H9 (cell line): ENCODE measurements at regions not wholly inside any gene's neighbourhood (a gene's known extent, or its start where the extent isn't known, plus 50 kb on each side); places are given as distances from the start of the nearest gene placed in this dataset.

Experiments
- DNase-seq: peaks from one replicate; pipeline ENCODE4 v3.0.0-alpha.2; 2017
- H2AFZ ChIP-seq: one replicate; pipeline ENCODE4 v1.6.1; 2013; ENCODE audit warnings: mild to moderate bottlenecking, low read length, control low read depth, moderate library complexity
- H2AK5ac ChIP-seq: 2 replicates; pipeline ENCODE4 v1.6.1; 2013; ENCODE audit warnings: low read length, control low read depth, mixed read lengths; ENCODE audit not compliant: insufficient read length
- H2BK120ac ChIP-seq: one replicate; pipeline ENCODE4 v1.6.1; 2013; ENCODE audit warnings: low read depth, mild to moderate bottlenecking, low read length, control low read depth, inconsistent platforms; ENCODE audit not compliant: poor library complexity, severe bottlenecking
- H2BK12ac ChIP-seq: 2 replicates; pipeline ENCODE4 v1.6.1; 2013; ENCODE audit warnings: low read length, control low read depth, mixed read lengths, low read depth; ENCODE audit not compliant: insufficient read length
- H2BK15ac ChIP-seq: 2 replicates; pipeline ENCODE4 v1.6.1; 2013; ENCODE audit warnings: low read depth, low read length, control low read depth
- H2BK20ac ChIP-seq: one replicate; pipeline ENCODE4 v1.6.1; 2013; ENCODE audit warnings: low read depth, mild to moderate bottlenecking, low read length, control low read depth, inconsistent platforms; ENCODE audit not compliant: poor library complexity, severe bottlenecking
- H2BK5ac ChIP-seq: 2 replicates; pipeline ENCODE4 v1.6.1; 2013; ENCODE audit warnings: low read length, control low read depth, mixed read lengths; ENCODE audit not compliant: insufficient read length
- H3K14ac ChIP-seq: 2 replicates; pipeline ENCODE4 v1.6.1; 2013; ENCODE audit warnings: low read length, control low read depth; ENCODE audit not compliant: insufficient read depth
- H3K18ac ChIP-seq: 2 replicates; pipeline ENCODE4 v1.6.1; 2013; ENCODE audit warnings: low read depth, mild to moderate bottlenecking, mixed read lengths, low read length, control low read depth; ENCODE audit not compliant: insufficient read length
- H3K23ac ChIP-seq: 2 replicates; pipeline ENCODE4 v1.6.1; 2013; ENCODE audit warnings: low read length, control low read depth, mixed read lengths, low read depth; ENCODE audit not compliant: insufficient read length
- H3K23me2 ChIP-seq: 2 replicates; pipeline ENCODE4 v1.6.1; 2013; ENCODE audit warnings: low read depth, mild to moderate bottlenecking, mixed read lengths, low read length, control low read depth; ENCODE audit not compliant: insufficient read length, poor library complexity, severe bottlenecking
- H3K27ac ChIP-seq: 2 replicates; pipeline ENCODE4 v1.5.1; 2013; ENCODE audit warnings: low read length, control low read depth, mixed read lengths, low read depth; ENCODE audit not compliant: insufficient read length
- H3K27me3 ChIP-seq: 2 replicates; pipeline ENCODE4 v1.6.1; 2013; ENCODE audit warnings: low read length, control low read depth, inconsistent platforms; ENCODE audit not compliant: insufficient read depth
- H3K4ac ChIP-seq: 2 replicates; pipeline ENCODE4 v1.6.1; 2013; ENCODE audit warnings: low read depth, mild to moderate bottlenecking, control low read depth, inconsistent platforms, low read length, moderate library complexity
- H3K4me1 ChIP-seq: 2 replicates; pipeline ENCODE4 v1.6.1; 2013; ENCODE audit warnings: low read length, control low read depth, inconsistent platforms; ENCODE audit not compliant: insufficient read depth
- H3K4me2 ChIP-seq: 2 replicates; pipeline ENCODE4 v1.6.1; 2013; ENCODE audit warnings: low read length, control low read depth, mixed read lengths; ENCODE audit not compliant: insufficient read length, insufficient read depth
- H3K56ac ChIP-seq: 2 replicates; pipeline ENCODE4 v1.6.1; 2013; ENCODE audit warnings: low read depth, mild to moderate bottlenecking, mixed read lengths, low read length, control low read depth; ENCODE audit not compliant: insufficient read length
- H3K79me1 ChIP-seq: 2 replicates; pipeline ENCODE4 v1.6.1; 2013; ENCODE audit warnings: low read depth, mild to moderate bottlenecking, moderate library complexity, low read length, control low read depth, inconsistent platforms; ENCODE audit not compliant: insufficient read depth, poor library complexity, severe bottlenecking
- H3K79me2 ChIP-seq: 2 replicates; pipeline ENCODE4 v1.6.1; 2013; ENCODE audit warnings: low read length, control low read depth, inconsistent platforms; ENCODE audit not compliant: insufficient read depth
- H3K9ac ChIP-seq: 2 replicates; pipeline ENCODE4 v1.6.1; 2013; ENCODE audit warnings: low read length, control low read depth, mixed read lengths; ENCODE audit not compliant: insufficient read length; ENCODE audit errors: extremely low read depth
- H3K9me3 ChIP-seq: one replicate; pipeline ENCODE4 v1.6.1; 2013; ENCODE audit warnings: low read depth, low read length, inconsistent platforms; ENCODE audit not compliant: control insufficient read depth
- H3T11ph ChIP-seq: one replicate; pipeline ENCODE4 v1.6.1; 2013; ENCODE audit warnings: mild to moderate bottlenecking, low read length, control low read depth, inconsistent platforms
- H4K20me1 ChIP-seq: one replicate; pipeline ENCODE4 v1.6.1; 2013; ENCODE audit not compliant: control insufficient read depth, insufficient read length, insufficient read depth
- H4K5ac ChIP-seq: 2 replicates; pipeline ENCODE4 v1.6.1; 2013; ENCODE audit warnings: low read depth, mild to moderate bottlenecking, mixed read lengths, low read length, control low read depth; ENCODE audit not compliant: insufficient read length
- H4K8ac ChIP-seq: replicated peaks from 2 replicates; pipeline ENCODE4 v1.6.1; 2013; ENCODE audit warnings: low read length, control low read depth, mixed read lengths, low read depth; ENCODE audit not compliant: insufficient read length
- H4K91ac ChIP-seq: 2 replicates; pipeline ENCODE4 v1.6.1; 2013; ENCODE audit warnings: low read depth, mild to moderate bottlenecking, moderate library complexity, mixed read lengths, low read length, control low read depth; ENCODE audit not compliant: insufficient read length
- H3K27ac Mint-ChIP-seq, 3 experiments: 2 replicates in 2 of 3; 3 replicates in 1 of 3; pipeline ENCODE4 v1.8.0; 2020 to 2021; ENCODE audit warnings: mixed read lengths in 3 of 3, mild to moderate bottlenecking in 1 of 3, moderate library complexity in 1 of 3
- H3K27me3 Mint-ChIP-seq: 2 replicates; pipeline ENCODE4 v1.8.0; 2021; ENCODE audit warnings: low read depth, mild to moderate bottlenecking, moderate library complexity, mixed read lengths
- H3K36me3 Mint-ChIP-seq, 3 experiments: 2 replicates in 2 of 3; 3 replicates in 1 of 3; pipeline ENCODE4 v1.8.0; 2020 to 2021; ENCODE audit warnings: low read depth in 3 of 3, mixed read lengths in 3 of 3; ENCODE audit not compliant: insufficient read depth in 1 of 3
- H3K4me1 Mint-ChIP-seq, 2 experiments: 2 replicates each; pipeline ENCODE4 v1.8.0; 2020; ENCODE audit warnings: mixed read lengths in 2 of 2
- H3K4me3 Mint-ChIP-seq, 2 experiments: 2 replicates in 1 of 2; 3 replicates in 1 of 2; pipeline ENCODE4 v1.8.0; 2020 to 2021; ENCODE audit warnings: mild to moderate bottlenecking in 2 of 2, mixed read lengths in 2 of 2, moderate library complexity in 1 of 2
- H3K9me3 Mint-ChIP-seq, 2 experiments: 2 replicates in 1 of 2; 3 replicates in 1 of 2; pipeline ENCODE4 v1.8.0; 2020; ENCODE audit warnings: mild to moderate bottlenecking in 2 of 2, mixed read lengths in 2 of 2, moderate library complexity in 1 of 2
- WGBS: extraction: QIAGEN DNeasy Blood & Tissue Kit; methylation state at CpG from one replicate; pipeline ENCODE4 v1.1.7; 2013; ENCODE audit warnings: missing lambda C conversion rate, low lambda C conversion rate, mixed read lengths; ENCODE audit not compliant: insufficient read length; ENCODE audit errors: extremely low coverage; 5-methylcytosine and 5-hydroxymethylcytosine counted together
- TF ChIP-seq, protein P1 (sequence below): fragments of 200-600 bp; sonication (generic); conservative IDR thresholded peaks from 3 replicates; pipeline ENCODE4 v1.8.0; 2021; ENCODE audit warnings: antibody characterized with exemption, mild to moderate bottlenecking

GRCh38 chr10:64813391-64813790, 1292.2 kb downstream of the REEP3 start:
- Histone ChIP-seq H3K4me1 (no peaks in the 10 kb centered on the region), H3K18ac (no peak overlapping the region), H3K27me3 (no peaks in the 10 kb centered on the region), H2BK5ac (no peak overlapping the region), H3K27ac (no peak overlapping the region), H3K23me2 (no peaks in the 10 kb centered on the region), H4K91ac (no peak overlapping the region), H4K5ac (no peak overlapping the region), H3T11ph (no peak overlapping the region), H3K79me2 (no peaks in the 10 kb centered on the region), H4K8ac (no peak overlapping the region), H2BK120ac (no peak overlapping the region), H2AFZ (no peak overlapping the region), H2BK12ac (no peak overlapping the region), H3K4me2 (no peak overlapping the region), H4K20me1 (no peaks in the 10 kb centered on the region), H3K9me3 (no peaks in the 10 kb centered on the region), H2BK15ac (no peak overlapping the region), H3K9ac (no peak overlapping the region), H3K4ac (no peak overlapping the region), H2AK5ac (no peak overlapping the region), H3K56ac (no peak overlapping the region), H3K14ac (no peak overlapping the region), H3K23ac (no peak overlapping the region), H2BK20ac (no peak overlapping the region), H3K79me1 (no peaks in the 10 kb centered on the region)
- Mint-ChIP-seq H3K27me3 (no peaks in the 10 kb centered on the region), H3K4me1 (peaks cover 4 to 7% of the 10 kb centered on the region in 2 experiments), H3K36me3 (no peaks in the 10 kb centered on the region; a peak in 1 of 7 replicates), H3K4me3 (no peak overlapping the region), H3K27ac (no peak overlapping the region), H3K9me3 (no peaks in the 10 kb centered on the region; a peak in 1 of 5 replicates)
- TF ChIP-seq, protein P1, sequence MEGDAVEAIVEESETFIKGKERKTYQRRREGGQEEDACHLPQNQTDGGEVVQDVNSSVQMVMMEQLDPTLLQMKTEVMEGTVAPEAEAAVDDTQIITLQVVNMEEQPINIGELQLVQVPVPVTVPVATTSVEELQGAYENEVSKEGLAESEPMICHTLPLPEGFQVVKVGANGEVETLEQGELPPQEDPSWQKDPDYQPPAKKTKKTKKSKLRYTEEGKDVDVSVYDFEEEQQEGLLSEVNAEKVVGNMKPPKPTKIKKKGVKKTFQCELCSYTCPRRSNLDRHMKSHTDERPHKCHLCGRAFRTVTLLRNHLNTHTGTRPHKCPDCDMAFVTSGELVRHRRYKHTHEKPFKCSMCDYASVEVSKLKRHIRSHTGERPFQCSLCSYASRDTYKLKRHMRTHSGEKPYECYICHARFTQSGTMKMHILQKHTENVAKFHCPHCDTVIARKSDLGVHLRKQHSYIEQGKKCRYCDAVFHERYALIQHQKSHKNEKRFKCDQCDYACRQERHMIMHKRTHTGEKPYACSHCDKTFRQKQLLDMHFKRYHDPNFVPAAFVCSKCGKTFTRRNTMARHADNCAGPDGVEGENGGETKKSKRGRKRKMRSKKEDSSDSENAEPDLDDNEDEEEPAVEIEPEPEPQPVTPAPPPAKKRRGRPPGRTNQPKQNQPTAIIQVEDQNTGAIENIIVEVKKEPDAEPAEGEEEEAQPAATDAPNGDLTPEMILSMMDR = no peak
- WGBS = no CpG with 5 or more reads among the region's 2 CpGs
- no peak for DNase-seq
